ENCODE measurements at regions not wholly inside any gene's neighbourhood (a gene's known extent, or its start where the extent isn't known, plus 50 kb on each side); places are given as distances from the start of the nearest gene placed in this dataset.

DNA sequence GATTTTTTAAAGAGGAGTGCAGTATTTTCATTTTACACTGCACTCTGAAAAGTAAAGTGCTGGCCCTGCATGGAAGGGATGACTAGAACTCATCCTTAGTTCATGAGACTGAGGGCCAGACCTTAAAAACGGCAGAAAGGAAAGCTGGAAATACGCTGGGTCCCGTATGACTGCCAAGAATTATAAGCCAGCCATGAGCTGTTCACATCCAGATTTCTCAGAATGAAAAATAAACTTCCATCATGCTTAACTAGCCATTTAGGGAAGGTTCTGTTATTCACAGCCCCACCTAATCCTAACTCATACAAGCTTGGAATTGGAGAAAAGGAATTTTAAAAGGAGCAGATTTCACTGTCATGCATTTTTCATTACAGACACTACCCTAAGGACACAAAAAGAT lies 894.4 kb downstream of the FAT4 start (continued):
- TF ChIP-seq TAF1 (conservative IDR thresholded peaks at IDR 0.05) (no peak), RXRA (IDR thresholded peaks at IDR 0.05) (no peak), FOXA2 (IDR thresholded peaks at IDR 0.05) (no peak), RAD21 (IDR thresholded peaks at IDR 0.05) (no peak), HNF4G (IDR thresholded peaks at IDR 0.05) (no peak)

DNA sequence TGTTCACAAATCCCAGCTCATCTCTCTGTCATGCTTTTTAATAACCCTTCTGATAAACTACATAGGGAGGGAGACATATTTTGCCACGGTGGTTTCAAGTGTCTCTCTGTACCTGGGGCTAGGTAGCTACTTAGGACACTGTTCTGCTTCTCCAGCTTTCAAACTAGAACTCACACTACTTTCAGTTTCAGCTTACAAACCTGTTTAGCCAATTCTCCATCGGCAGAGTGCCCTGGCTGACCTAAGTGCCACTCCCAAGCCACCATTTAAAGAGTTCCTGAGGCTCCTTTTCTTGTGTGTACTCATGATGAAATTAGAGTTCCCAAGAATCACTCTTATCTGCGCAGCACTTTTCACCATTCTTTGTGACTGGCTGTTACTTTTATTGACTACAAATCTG lies 899.2 kb downstream of the FAT4 start:
- Histone ChIP-seq H3K9ac (ENCODE audit: low read depth in 1 of 2, low read length in 2 of 2) (no peak overlapping the region), H3K27me3 (ENCODE audit: control insufficient read depth in 4 of 4, insufficient read depth in 4 of 4, low read length in 3 of 4) (no peaks in the 10 kb centered on the region), H3K4me1 (ENCODE audit: control insufficient read depth in 4 of 4, insufficient read depth in 4 of 4, low read length in 3 of 4) (no peaks in the 10 kb centered on the region), H3K36me3 (ENCODE audit: control insufficient read depth in 4 of 4, insufficient read depth in 3 of 4, low read depth in 1 of 4, low read length in 3 of 4) (no peaks in the 10 kb centered on the region), H3K4me3 (ENCODE audit: low read depth in 1 of 3, low read length in 3 of 3) (no peak overlapping the region), H3K27ac (ENCODE audit: low read depth in 1 of 2, low read length in 2 of 2) (no peak overlapping the region), H3K9me3 (ENCODE audit: control insufficient read depth in 4 of 4, low read length in 3 of 4) (no peaks in the 10 kb centered on the region)
- WGBS = 66% methylated on average over 3 of the region's 3 CpGs
- no peak for DNase-seq (ENCODE audit: low spot score)
- TF ChIP-seq JUND (IDR thresholded peaks at IDR 0.05) = no peak
- TF ChIP-seq, protein P1, sequence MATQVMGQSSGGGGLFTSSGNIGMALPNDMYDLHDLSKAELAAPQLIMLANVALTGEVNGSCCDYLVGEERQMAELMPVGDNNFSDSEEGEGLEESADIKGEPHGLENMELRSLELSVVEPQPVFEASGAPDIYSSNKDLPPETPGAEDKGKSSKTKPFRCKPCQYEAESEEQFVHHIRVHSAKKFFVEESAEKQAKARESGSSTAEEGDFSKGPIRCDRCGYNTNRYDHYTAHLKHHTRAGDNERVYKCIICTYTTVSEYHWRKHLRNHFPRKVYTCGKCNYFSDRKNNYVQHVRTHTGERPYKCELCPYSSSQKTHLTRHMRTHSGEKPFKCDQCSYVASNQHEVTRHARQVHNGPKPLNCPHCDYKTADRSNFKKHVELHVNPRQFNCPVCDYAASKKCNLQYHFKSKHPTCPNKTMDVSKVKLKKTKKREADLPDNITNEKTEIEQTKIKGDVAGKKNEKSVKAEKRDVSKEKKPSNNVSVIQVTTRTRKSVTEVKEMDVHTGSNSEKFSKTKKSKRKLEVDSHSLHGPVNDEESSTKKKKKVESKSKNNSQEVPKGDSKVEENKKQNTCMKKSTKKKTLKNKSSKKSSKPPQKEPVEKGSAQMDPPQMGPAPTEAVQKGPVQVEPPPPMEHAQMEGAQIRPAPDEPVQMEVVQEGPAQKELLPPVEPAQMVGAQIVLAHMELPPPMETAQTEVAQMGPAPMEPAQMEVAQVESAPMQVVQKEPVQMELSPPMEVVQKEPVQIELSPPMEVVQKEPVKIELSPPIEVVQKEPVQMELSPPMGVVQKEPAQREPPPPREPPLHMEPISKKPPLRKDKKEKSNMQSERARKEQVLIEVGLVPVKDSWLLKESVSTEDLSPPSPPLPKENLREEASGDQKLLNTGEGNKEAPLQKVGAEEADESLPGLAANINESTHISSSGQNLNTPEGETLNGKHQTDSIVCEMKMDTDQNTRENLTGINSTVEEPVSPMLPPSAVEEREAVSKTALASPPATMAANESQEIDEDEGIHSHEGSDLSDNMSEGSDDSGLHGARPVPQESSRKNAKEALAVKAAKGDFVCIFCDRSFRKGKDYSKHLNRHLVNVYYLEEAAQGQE (IDR thresholded peaks at IDR 0.05) = no peak
- no peak for TF ChIP-seq FOXA1 (IDR thresholded peaks at IDR 0.05)
- TF ChIP-seq, protein P2, sequence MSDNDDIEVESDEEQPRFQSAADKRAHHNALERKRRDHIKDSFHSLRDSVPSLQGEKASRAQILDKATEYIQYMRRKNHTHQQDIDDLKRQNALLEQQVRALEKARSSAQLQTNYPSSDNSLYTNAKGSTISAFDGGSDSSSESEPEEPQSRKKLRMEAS (IDR thresholded peaks at IDR 0.05) = no peak
- no peak for TF ChIP-seq YY1 (IDR thresholded peaks at IDR 0.05)
- TF ChIP-seq HNF4G (IDR thresholded peaks at IDR 0.05) = no peak
- TF ChIP-seq, protein P3, sequence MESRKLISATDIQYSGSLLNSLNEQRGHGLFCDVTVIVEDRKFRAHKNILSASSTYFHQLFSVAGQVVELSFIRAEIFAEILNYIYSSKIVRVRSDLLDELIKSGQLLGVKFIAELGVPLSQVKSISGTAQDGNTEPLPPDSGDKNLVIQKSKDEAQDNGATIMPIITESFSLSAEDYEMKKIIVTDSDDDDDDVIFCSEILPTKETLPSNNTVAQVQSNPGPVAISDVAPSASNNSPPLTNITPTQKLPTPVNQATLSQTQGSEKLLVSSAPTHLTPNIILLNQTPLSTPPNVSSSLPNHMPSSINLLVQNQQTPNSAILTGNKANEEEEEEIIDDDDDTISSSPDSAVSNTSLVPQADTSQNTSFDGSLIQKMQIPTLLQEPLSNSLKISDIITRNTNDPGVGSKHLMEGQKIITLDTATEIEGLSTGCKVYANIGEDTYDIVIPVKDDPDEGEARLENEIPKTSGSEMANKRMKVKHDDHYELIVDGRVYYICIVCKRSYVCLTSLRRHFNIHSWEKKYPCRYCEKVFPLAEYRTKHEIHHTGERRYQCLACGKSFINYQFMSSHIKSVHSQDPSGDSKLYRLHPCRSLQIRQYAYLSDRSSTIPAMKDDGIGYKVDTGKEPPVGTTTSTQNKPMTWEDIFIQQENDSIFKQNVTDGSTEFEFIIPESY (IDR thresholded peaks at IDR 0.05) = no peak
- TF ChIP-seq, protein P4, sequence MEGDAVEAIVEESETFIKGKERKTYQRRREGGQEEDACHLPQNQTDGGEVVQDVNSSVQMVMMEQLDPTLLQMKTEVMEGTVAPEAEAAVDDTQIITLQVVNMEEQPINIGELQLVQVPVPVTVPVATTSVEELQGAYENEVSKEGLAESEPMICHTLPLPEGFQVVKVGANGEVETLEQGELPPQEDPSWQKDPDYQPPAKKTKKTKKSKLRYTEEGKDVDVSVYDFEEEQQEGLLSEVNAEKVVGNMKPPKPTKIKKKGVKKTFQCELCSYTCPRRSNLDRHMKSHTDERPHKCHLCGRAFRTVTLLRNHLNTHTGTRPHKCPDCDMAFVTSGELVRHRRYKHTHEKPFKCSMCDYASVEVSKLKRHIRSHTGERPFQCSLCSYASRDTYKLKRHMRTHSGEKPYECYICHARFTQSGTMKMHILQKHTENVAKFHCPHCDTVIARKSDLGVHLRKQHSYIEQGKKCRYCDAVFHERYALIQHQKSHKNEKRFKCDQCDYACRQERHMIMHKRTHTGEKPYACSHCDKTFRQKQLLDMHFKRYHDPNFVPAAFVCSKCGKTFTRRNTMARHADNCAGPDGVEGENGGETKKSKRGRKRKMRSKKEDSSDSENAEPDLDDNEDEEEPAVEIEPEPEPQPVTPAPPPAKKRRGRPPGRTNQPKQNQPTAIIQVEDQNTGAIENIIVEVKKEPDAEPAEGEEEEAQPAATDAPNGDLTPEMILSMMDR (IDR thresholded peaks at IDR 0.05; ENCODE audit: low read depth, low read length, missing input control) = no peak
- no peak for TF ChIP-seq EGR1 (IDR thresholded peaks at IDR 0.05; ENCODE audit: low read depth in 2 of 2)
- no peak for TF ChIP-seq RAD21 (IDR thresholded peaks at IDR 0.05)
- no peak for TF ChIP-seq GABPA (IDR thresholded peaks at IDR 0.05 in 1 of 2, conservative IDR thresholded peaks at IDR 0.05 in 1 of 2)
- no peak for TF ChIP-seq HNF4A (conservative IDR thresholded peaks at IDR 0.05)
- no peak for TF ChIP-seq FOXA2 (IDR thresholded peaks at IDR 0.05)
- TF ChIP-seq RXRA (IDR thresholded peaks at IDR 0.05) = no peak
- no peak for TF ChIP-seq TAF1 (conservative IDR thresholded peaks at IDR 0.05)
- TF ChIP-seq NR2F2 (IDR thresholded peaks at IDR 0.05) = no peak
- TF ChIP-seq SP1 (IDR thresholded peaks at IDR 0.05) = no peak
- TF ChIP-seq, protein P5, sequence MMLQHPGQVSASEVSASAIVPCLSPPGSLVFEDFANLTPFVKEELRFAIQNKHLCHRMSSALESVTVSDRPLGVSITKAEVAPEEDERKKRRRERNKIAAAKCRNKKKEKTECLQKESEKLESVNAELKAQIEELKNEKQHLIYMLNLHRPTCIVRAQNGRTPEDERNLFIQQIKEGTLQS (IDR thresholded peaks at IDR 0.05) = no peak
